Renal cortical epithelial cell (primary cell): ENCODE measurements at regions not wholly inside any gene's neighbourhood (a gene's known extent, or its start where the extent isn't known, plus 50 kb on each side); places are given as distances from the start of the nearest gene placed in this dataset.
"Not testable (repeated sequence)": the region's sequence is repeated elsewhere in the genome, so short reads cannot be mapped to it uniquely, and the experiment has no call there.

Experiments
- DNase-seq: peaks from one replicate; pipeline ENCODE4 v3.0.0-alpha.2; 2011; ENCODE audit warnings: low read depth

DNA sequence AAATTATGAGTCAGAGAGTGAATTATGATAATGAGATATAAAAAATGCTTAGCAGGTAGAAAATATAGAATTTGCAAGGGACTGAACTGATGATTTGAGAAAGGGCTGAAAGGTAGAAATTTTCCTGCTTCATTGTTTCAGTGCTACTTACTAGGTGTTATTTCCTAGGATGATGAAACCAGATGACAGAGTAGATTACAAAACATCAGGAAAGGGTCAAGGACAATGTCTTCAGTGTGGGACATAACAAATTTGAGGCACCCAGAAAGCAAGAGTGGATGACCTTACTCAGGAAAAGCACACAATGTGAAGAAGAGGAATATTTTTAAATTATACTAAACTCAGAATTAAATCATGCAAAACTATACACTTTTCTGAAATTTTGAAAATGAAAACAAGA, 102.1 kb downstream of the SHCBP1 start:
- DNase-seq = no peak

DNA sequence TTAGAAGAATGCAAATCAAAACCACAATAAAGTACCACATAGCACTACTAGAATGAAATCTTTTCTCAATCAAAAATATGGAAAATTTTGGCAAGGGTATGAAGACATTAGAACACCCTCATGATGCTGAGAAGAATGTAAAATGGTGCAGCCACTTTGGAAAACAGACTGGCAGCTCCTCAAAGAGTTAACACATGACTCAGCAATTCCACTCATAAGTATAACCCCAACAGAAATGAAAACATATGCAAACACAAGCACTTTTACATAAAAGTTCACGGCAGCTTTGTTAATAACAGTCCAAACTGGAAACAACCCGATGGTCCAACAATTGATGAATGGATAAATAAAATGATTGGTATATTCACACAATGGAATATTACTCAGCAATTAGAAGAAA, 124.5 kb downstream of the SHCBP1 start:
- DNase-seq = no peak

DNA sequence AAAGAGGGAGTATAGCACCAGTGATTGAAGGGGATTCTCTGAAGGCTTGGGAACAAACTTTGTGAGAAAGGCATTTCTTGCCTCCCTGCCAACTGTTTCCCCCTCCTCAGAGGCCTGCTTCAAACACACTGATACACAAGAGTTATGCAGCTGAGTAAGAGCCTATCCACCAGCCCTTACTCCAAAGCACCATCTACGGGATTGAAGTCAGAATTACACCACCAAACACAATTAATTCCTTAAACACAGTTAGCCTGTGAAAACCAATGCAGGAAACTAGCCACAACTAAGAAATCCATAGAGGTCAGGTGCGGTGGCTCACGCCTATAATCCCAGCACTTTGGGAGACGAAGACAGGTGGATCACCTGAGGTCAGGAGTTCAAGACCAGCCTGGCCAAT, 138.3 kb downstream of the SHCBP1 start:
- no peak for DNase-seq

DNA sequence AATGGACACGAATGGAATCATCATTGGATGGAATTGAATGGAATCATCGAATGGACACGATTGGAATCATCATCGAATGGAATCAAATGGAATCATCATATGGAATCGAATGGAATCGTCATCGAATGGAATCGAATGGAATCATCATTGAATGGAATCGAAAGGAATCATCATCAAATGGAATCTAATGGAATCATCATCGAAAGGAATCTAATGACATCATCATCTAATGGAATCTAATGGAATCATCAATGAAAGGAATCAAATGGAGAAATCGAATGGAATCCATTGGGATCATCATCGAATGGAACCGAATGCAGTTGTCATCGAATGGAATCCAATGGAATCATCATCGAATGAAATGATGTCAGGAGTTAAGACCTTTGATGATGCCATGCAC, 154.9 kb downstream of the SHCBP1 start:
- no peak for DNase-seq

DNA sequence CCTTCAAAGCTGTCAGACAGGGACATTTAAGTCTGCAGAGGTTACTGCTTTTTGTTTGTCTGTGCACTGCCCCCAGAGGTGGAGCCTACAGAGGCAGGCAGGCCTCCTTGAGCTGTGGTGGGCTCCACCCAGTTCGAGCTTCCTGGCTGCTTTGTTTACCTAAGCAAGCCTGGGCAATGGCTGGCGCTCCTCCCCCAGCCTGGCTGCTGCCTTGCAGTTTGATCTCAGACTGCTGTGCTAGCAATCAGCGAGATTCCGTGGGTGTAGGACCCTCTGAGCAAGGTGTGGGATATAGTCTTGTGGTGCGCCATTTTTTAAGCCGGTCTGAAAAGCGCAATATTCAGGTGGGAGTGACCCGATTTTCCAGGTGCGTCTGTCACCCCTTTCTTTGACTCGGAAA, 166.4 kb downstream of the SHCBP1 start:
- not testable (repeated sequence) for DNase-seq

DNA sequence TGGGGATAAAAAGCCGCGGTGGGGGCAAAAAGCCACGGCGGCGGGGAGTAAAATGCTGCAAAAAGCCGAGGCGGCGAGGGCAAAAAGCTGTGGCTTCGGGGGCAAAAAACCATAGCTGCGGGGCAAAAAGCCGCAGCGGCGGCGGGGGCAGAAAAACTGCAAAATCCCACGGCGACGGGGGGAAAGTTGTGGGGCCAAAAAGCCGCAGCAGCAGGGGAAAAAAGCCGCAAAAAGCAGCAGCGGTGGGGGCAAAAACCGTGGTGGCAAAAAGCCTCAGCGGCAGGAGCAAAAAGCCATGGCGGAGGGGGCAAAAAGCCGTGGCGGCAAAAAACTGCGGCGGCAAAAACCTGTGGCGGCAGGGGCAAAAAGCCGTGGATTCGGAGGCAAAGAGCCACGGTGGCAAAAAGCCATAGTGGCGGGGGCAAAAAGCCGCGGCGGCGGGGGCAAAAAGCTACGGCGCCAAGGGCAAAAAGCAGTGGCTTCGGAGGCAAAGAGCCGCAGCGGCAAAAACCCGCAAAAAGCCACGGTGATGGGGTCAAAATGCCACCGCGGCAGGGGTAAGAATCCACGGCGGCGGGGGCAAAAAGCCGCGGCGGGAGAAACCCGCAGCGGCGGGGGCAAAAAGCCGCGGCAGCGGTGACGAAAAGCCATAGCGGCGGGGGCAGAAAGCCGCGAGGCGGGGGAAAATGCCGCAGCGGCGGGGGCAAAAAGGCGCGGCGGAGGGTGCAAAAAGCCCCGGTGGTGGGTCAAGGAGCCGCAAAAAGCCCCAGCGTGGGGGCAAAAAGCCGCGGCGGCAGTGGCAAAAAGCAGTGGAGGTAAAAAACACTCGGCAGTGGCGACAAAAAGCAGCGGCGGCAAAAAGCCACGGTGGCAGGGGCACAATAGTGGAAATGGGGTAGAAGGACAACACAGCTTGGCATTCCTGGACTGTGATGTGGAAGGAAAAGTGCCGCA, 192.8 kb downstream of the SHCBP1 start:
- no peak for DNase-seq

DNA sequence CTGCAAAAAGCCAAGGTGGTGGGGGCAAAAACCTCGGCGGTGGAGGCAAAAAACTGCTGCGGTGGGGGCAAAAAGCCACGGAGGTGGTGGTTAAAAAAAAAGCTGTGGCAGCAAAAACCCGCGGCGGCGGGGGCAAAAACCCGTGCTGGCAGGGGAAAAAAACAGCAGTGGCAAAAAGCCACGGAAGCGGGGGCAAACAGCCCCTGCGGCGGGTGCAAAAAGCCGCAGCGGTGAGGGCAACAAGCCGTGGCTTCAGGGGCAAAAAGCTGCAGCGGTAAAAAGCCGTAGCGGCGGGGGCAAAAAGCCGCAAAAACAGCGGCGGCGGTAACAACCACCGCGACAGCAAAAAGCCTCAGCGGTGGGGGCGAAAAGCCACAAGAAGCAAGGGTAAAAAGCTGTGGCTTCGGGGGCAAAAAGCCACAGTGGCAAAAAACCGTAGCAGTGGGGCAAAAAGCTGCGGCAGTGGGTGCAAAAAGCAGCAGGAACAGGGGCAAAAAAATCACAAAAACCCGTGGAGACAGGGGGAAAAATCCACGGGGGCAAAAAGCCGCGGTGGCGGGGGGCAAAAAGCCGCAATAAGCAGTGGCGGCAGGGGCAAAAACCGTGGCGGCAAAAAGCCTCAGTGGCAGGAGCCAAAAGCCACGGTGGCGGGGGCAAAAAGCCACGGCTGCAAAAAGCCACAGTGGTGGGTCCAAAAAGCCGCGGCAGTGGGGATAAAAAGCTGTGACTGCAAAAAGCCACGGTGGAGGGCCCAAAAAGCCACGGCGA, 193.7 kb downstream of the SHCBP1 start:
- no peak for DNase-seq

DNA sequence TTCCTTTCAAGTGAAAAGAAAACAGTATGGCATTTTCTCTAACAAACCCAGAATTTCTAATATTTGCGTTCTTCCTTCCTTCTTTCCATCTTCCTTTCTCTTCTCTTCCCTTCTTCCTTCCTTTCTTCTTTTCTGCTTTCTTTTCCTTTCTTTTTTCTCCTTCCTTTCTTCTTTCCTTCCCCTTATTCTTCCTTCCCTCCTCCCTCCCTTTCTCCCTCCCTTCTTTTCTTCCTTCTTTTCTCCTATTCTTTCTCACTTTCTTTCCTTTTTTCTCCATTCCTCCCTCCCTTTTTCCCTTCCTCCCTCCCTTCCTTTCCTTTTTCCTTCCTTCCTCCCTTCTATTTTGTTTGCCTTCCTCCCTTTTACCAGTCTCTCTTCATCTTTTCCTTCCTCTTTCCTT, 194.8 kb downstream of the SHCBP1 start:
- no peak for DNase-seq

DNA sequence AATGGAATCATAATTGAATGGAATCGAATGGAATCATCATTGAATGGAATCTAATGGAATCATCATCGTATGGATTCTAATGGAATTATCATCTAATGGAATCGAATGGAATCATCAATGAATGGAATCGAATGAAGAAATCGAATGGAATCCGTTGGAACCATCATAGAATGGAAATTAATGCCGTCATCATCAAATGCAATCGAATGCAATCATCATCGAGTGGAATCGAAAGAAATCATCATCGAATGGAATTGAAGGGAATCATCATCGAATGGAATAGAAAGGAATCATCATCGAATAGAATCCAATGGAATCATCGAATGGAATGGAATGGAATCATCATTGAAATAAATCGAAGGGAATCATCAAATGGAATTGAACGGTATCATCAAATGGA, 217.2 kb downstream of the SHCBP1 start:
- DNase-seq = no peak

DNA sequence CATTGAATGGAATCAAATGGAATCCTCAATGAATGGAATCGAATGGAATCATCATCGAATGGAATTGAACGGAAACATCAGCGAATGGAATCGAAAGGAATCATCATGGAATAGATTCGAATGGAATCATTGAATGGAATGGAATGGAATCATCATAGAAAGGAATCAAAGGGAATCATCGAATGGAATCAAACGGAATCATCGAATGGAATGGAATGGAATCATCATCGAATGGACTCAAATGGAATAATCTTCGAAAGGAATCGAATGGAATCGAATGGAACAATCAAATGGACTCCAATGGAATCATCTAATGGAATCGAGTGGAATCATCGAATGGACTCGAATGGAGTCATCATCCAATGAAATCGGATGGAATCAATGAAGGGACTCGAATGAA, 222.6 kb downstream of the SHCBP1 start:
- DNase-seq = not testable (repeated sequence)

DNA sequence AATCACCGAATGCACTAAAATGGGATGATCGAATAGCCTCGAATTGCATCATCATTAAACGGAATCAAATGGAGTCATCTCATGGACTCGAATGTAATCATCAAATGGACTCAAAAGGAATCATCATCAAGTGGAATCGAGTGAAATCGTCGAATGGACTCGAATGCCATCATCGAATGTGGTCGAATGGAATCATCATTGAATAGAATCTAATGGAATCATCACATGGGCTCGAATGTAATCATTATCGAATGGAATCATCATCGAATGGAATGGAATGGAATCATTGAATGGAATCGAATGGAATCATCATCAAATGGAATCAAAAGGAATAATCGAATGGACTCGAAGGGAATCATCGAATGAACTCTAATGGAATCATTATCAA, 224.3 kb downstream of the SHCBP1 start:
- not testable (repeated sequence) for DNase-seq

DNA sequence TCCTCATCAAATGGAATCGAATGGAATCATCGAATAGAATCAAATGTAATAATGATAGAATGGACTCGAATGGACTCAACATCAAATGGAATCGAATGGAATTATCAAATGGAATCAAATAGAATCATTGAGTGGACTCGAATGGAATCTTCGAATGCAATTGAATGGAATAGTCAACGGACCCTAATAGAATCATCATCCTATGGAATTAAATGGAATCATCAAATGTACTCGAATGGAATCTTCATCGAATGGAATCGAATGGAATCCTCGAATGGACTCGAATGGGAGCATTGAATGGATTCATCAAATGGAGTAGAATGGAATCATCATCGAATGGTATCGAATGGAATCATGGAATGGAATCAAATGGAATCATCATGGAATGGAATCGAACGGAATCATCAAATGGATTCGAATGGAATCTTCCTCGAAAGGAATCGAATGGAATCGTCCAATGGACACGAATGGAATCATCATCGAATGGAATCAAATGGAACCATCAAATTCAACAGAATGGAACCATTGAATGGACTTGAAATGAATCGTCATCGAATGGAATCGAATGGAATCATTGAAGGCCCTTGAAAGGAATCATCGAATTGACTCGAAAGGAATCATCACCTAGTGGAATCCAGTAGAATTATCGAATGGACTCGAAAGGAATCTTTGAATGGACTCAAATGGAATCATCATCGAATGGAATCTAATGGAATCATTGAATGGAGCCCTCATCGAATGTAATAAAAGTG, 224.9 kb downstream of the SHCBP1 start:
- peak; percentile 46 for DNase-seq

DNA sequence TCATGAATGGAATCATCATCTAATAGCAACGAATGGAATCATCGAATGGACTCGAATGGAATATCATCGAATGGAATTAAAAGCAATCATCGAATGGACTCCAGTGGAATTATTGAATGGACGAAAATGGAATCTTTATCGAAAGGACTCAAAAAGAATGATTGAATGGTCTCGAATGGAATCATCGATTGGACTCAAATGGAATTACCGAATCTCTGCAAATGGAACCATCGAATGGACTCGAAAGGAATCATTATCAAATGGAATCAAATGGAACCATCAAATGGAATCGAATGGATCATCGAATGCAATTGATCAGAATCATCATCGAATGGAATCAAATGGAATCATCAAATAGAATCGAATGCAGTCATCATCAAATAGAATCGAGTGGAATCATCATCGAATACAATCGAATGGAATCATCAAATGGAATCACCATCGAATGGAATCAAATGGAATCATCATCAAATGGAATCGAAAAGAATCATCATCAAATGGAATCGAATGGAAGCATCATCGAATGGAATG, 225.7 kb downstream of the SHCBP1 start:
- peak; percentile 51 for DNase-seq

DNA sequence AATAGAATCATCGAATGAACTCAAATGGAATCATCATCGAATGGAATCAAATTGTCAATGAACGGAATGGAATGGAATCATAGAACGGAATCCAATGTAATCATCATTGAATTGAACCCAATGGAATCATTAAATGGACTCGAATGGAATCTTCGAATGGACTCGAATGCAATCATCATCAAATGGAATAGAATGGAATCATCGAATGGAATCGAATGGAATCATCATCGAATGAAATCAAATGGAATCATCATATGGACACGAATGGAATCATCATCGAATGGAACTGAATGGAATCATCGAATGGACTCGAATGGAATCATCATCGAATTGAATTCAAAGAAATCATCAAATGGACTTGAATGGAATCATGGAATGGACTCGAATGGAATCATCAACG, 226.2 kb downstream of the SHCBP1 start:
- DNase-seq = not testable (repeated sequence)

DNA sequence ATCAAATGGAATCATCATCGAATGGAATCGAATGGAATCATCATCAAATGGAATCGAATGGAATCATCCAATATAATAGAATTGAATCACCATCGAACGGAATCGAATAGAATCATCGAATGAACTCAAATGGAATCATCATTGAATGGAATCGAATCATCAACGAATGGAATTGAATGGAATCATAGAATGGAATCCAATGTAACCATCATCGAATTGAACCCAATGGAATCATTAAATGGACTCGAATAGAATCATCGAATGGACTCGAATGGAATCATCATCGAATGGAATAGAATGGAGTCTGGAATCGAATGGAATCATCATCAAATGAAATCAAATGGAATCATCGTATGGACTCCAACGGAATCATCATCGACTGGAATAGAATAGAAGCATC, 227.0 kb downstream of the SHCBP1 start:
- DNase-seq = not testable (repeated sequence)

DNA sequence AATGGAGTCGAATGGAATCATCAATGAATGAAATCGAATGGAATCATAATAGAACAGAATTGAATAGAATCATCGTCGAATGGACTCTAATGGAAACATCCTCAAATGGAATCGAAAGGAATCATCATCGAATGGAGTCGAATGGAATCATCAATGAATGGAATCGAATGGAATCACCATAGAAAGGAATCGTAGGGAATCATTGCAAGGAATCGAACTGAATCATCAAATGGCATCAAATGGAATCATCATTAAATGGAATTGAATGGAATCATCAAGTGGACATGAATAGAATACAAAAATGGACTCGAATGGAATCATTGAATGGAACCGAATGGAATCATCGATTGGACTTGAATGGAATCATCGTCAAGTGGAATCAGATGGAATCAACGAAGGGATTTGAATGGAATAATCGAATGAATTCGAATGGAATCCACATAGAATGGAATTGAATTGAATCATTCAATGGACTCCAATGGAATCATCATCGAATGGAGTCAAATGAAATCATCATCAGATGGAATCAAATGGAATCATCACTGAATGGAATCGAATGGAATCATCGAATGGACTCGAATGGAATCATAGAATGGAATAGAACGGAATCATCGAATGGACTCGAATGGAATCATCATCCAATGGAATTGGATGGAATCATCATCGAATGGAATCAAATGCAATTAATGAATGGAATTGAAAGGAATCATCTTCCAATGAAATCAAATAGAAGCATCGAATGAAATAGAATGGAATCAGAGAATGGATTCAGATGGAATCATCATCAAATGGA, 228.1 kb downstream of the SHCBP1 start:
- DNase-seq = peak; percentile 66

DNA sequence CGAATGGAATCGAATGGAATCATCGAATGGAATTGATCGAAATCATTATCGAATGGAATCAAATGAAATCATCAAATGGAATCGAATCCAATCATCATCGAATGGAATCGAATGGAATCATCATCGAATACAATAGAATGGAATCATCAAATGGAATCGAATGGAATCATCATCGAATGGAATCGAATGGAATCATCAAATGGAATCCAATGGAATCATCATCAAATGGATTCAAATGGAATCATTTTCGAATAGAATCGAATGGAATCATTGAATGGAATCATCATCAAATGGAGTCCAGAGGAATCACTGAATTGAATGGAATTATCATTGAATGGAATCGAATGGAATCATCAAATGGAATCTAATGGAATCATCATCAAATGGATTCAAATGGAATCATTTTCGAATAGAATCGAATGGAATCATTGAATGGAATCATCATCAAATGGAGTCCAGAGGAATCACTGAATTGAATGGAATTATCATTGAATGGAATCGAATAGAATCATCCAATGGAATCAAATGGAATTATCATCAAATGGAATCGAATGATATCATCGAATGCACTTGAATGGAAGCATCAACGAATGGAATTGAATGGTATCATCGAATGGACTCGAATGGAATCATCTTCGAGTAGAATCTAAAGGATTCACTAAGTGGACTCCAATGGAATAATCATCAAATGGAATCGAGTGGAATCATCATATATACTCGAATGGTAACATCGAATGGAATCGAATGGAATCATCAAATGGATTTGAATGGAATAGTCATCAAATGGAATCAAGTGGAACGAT, 230.3 kb downstream of the SHCBP1 start:
- DNase-seq = not testable (repeated sequence)

DNA sequence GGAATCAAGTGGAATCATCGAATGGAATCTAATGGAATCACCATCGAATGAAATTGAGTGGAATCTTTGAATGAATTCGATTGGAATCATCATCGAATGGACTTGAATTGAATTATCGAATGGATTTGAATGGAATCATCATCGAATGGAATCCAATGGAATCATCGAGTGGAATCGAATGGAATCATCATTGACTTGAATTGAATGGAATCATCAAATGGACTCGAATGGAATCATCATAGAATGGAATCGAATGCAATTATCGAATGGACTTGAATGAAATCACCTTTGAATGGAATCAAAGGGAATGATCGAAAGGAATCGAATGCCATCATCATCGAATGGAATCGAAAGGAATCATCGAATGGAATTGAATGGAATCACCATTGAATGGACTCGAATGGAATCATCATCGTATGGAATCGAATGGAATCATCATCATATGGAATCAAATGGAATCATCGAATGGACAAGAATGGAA, 231.6 kb downstream of the SHCBP1 start:
- peak; percentile 98 for DNase-seq

DNA sequence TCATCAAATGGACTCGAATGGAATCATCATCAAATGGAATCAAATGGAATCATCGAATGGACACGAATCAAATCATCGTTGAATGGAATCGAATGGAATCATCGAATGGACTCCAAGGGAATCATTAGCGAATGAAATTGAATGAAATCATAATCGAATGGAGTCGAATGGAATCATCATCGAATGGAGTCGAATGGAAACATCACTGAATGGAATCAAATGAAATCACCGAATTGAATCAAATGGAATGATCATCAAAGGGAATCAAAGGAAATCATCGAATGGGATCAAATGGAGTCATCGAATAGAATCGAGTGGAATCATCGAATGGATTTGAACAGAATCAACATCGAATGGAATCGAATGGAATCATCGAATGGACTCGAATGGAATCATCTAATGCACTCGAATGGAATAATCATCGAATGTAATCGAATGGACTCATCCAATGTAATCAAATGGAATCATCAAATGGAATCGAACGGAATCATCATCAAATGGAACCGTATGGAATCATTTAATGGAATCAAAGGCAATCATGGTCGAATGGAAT, 232.2 kb downstream of the SHCBP1 start:
- DNase-seq = not testable (repeated sequence)

DNA sequence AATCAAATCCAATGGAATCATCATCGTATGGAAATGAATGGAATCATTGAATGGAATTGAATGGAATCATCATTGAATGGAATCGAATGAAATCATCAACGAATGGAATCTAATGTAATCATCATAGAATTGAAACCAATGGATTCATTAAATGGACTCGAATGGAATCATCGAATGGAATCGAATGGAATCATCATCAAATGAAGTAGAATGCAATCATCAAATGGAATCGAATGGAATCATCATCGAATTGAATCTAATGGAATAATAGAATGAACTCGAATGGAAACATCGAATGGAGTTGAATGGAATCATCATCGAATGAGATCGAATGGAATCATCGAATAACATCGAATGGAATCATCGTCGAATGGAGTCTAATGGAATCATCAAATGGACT, 232.8 kb downstream of the SHCBP1 start:
- DNase-seq = not testable (repeated sequence)
